RWPE2 (cell line): ENCODE measurements at regions not wholly inside any gene's neighbourhood (a gene's known extent, or its start where the extent isn't known, plus 50 kb on each side); places are given as distances from the start of the nearest gene placed in this dataset.

Source experiments
- ATAC-seq: fragments of 200-7000 bp; cut with Tn5 transposase; 3 replicates; pipeline ENCODE4 v1.9.1; 2021; ENCODE audit warnings: low read depth
- DNase-seq: peaks from one replicate; pipeline ENCODE4 v3.0.0-alpha.2; 2020; ENCODE audit warnings: low spot score
- H3K27ac ChIP-seq: fragments of 450-650 bp; 2 replicates; pipeline ENCODE4 v1.5.1; 2017; ENCODE audit warnings: mild to moderate bottlenecking; ENCODE audit not compliant: poor library complexity, severe bottlenecking
- H3K27me3 ChIP-seq: fragments of 250-450 bp; sonication (Bioruptor Pico); 2 replicates; pipeline ENCODE4 v1.5.1; 2021; ENCODE audit warnings: mild to moderate bottlenecking, moderate library complexity; ENCODE audit not compliant: insufficient read depth, poor library complexity, severe bottlenecking
- H3K36me3 ChIP-seq: fragments of 250-450 bp; sonication (Bioruptor Pico); 2 replicates; pipeline ENCODE4 v1.5.1; 2020; ENCODE audit warnings: low read depth, mild to moderate bottlenecking, moderate library complexity
- H3K4me1 ChIP-seq: fragments of 250-450 bp; sonication (Bioruptor Pico); 2 replicates; pipeline ENCODE4 v1.5.1; 2021; ENCODE audit warnings: mild to moderate bottlenecking, moderate library complexity; ENCODE audit not compliant: insufficient read depth, poor library complexity, severe bottlenecking
- H3K4me3 ChIP-seq: fragments of 250-450 bp; sonication (Bioruptor Pico); 2 replicates; pipeline ENCODE4 v1.5.1; 2021; ENCODE audit warnings: mild to moderate bottlenecking, moderate library complexity; ENCODE audit not compliant: severe bottlenecking
- H3K9me3 ChIP-seq: fragments of 250-450 bp; sonication (Bioruptor Pico); 2 replicates; pipeline ENCODE4 v1.5.1; 2021; ENCODE audit warnings: mild to moderate bottlenecking, moderate library complexity; ENCODE audit not compliant: severe bottlenecking
- TF ChIP-seq, protein P1 (sequence below): fragments of 450-650 bp; IDR thresholded peaks from one replicate; pipeline ENCODE4 v1.5.1; 2017; ENCODE audit warnings: mild to moderate bottlenecking, moderate library complexity; ENCODE audit not compliant: poor library complexity, severe bottlenecking

DNA sequence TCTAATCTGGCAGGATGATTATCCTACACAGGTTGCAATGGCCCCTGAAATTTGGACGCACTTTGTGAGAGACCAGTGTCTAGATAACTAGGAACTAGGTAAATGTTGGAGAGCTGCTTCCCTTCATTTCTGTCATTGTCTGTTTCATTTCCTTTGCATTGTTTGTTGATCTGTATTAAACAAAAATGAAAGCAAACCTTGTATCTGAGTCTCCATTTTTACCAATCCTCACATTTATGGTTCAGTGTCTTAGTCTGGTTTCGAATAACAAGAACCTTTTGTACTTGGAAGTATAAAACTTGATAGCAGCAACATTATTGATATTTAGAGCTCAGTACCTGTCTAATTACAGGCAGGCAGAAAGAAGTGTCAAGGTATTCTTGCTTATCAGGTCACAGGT lies 105.5 kb downstream of the MRPS30 start:
- H3K27me3 ChIP-seq: no peaks in the 10 kb centered on the region
- DNase-seq (no peak), ATAC-seq (no peak)
- no peaks in the 10 kb centered on the region for H3K36me3 ChIP-seq
- no peaks in the 10 kb centered on the region for H3K4me1 ChIP-seq
- no peak overlapping the region for H3K27ac ChIP-seq
- H3K4me3 ChIP-seq: no peak overlapping the region
- H3K9me3 ChIP-seq: no peaks in the 10 kb centered on the region
- TF ChIP-seq, protein P1, sequence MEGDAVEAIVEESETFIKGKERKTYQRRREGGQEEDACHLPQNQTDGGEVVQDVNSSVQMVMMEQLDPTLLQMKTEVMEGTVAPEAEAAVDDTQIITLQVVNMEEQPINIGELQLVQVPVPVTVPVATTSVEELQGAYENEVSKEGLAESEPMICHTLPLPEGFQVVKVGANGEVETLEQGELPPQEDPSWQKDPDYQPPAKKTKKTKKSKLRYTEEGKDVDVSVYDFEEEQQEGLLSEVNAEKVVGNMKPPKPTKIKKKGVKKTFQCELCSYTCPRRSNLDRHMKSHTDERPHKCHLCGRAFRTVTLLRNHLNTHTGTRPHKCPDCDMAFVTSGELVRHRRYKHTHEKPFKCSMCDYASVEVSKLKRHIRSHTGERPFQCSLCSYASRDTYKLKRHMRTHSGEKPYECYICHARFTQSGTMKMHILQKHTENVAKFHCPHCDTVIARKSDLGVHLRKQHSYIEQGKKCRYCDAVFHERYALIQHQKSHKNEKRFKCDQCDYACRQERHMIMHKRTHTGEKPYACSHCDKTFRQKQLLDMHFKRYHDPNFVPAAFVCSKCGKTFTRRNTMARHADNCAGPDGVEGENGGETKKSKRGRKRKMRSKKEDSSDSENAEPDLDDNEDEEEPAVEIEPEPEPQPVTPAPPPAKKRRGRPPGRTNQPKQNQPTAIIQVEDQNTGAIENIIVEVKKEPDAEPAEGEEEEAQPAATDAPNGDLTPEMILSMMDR: no peak

DNA sequence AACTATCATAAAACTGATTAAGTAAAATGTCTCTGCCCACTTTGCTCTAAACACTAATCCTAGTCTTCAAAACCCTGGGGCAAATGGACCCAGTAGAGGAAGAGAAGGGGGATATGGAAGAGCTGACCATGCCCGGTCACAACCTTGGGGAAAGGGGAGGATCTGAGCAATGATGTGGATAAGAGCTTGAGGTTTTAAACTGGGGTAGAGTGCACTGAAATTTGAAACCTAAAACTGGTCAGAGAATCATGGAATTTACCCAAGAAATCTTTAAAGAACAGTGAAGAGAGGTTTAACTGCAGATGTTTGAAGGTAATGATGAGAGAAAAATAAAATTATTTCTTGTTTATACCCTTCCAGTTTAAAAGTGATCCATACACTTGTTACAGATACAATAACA lies 110.8 kb downstream of the MRPS30 start:
- H3K4me1 ChIP-seq: no peaks in the 10 kb centered on the region
- TF ChIP-seq, protein P1: no peak
- ATAC-seq (no peak), DNase-seq (no peak)
- H3K27ac ChIP-seq: no peak overlapping the region
- no peaks in the 10 kb centered on the region for H3K9me3 ChIP-seq
- H3K27me3 ChIP-seq: no peaks in the 10 kb centered on the region
- no peak overlapping the region for H3K4me3 ChIP-seq
- no peaks in the 10 kb centered on the region for H3K36me3 ChIP-seq

DNA sequence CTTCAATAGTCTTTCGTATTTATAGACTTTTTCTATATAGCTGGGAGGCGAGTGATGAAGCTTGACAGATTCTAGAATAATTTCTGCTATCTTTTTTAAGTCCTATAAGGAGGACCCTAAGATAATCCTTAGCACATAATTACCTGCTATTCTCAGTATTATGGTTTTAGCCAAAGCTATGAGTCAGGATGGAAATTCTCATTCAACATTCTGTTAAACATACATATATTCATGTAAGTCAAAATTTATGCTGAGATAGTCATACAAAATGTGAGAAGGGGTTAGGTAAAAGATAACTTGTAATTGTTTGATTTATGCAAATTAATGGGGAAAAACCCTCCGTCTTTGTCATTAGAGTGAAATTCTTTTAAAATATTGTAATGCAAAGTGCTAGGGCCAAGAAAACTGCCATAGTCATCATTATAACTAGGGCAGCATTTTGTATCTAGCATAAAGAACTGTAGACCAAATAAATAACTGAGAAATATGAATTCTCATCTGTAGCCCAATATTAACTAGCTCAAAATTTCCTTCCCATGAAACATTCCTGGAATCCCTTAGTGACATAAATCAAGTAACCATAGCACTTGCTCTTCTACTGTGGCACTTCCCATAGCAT lies 118.5 kb downstream of the MRPS30 start:
- Histone ChIP-seq H3K27me3 (no peaks in the 10 kb centered on the region), H3K27ac (no peak overlapping the region), H3K9me3 (no peaks in the 10 kb centered on the region), H3K36me3 (no peaks in the 10 kb centered on the region), H3K4me3 (no peak overlapping the region), H3K4me1 (no peaks in the 10 kb centered on the region)
- TF ChIP-seq, protein P1: no peak
- DNase-seq (no peak), ATAC-seq (no peak)

DNA sequence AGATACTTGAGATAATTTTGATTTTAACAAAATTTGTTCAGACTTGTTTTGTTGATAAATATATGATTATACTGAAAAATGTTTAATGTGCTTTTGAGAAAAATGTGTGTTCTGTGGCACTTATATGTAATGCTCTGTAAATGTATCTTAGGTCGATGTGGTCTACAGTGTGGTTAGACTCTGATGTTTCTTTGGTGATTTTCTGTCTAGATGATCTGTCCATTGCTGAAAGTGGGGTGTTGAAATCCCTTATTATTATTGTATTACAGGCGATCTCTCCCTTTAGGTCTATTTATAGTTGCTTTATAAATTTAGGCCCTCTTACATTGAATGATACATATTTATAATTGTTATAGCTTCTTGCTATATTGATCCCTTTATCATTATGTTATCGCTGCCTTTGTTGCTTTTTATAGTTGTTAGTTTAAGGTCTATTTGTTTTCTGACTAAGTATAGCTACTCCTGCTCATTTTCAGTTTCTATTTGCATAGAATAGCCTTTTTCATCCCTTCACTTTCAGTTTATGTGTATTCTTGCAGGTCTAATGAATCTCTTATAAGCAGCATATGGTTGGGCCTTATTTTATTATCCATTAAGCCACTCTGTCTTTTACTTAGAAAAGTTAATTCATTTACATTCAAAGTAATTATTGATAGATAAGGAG lies 124.3 kb downstream of the MRPS30 start:
- DNase-seq (no peak), ATAC-seq (no peak)
- H3K27ac ChIP-seq: no peak overlapping the region
- H3K27me3 ChIP-seq: peaks cover 3% of the 10 kb centered on the region
- no peaks in the 10 kb centered on the region for H3K36me3 ChIP-seq
- H3K4me3 ChIP-seq: no peak overlapping the region
- TF ChIP-seq, protein P1: no peak
- H3K4me1 ChIP-seq: no peaks in the 10 kb centered on the region
- no peaks in the 10 kb centered on the region for H3K9me3 ChIP-seq

DNA sequence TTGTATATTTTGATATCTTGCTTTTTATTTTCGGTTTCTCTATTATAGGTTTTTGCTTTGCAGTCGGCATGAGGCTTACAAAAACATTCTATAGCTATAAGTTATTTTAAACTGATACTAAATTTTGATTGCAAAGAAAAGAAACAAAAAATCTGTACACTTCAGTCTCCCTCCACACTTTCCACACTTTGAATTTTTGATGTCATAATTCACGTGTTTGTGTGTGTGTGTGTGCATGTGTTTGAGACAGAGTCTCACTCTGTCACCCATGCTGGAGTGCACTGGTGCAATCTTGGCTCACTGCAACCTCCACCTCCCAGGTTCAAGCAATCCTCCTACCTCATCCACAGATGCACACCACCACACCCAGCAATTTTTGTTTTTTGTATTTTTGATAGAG lies 124.9 kb downstream of the MRPS30 start:
- Histone ChIP-seq H3K4me3 (no peak overlapping the region), H3K27me3 (peaks cover 3% of the 10 kb centered on the region), H3K36me3 (no peaks in the 10 kb centered on the region), H3K27ac (no peak overlapping the region), H3K4me1 (no peaks in the 10 kb centered on the region), H3K9me3 (no peaks in the 10 kb centered on the region)
- ATAC-seq: no peak
- no peak for DNase-seq
- TF ChIP-seq, protein P1: no peak
